ENCODE measurements at regions not wholly inside any gene's neighbourhood (a gene's known extent, or its start where the extent isn't known, plus 50 kb on each side); places are given as distances from the start of the nearest gene placed in this dataset.

DNA sequence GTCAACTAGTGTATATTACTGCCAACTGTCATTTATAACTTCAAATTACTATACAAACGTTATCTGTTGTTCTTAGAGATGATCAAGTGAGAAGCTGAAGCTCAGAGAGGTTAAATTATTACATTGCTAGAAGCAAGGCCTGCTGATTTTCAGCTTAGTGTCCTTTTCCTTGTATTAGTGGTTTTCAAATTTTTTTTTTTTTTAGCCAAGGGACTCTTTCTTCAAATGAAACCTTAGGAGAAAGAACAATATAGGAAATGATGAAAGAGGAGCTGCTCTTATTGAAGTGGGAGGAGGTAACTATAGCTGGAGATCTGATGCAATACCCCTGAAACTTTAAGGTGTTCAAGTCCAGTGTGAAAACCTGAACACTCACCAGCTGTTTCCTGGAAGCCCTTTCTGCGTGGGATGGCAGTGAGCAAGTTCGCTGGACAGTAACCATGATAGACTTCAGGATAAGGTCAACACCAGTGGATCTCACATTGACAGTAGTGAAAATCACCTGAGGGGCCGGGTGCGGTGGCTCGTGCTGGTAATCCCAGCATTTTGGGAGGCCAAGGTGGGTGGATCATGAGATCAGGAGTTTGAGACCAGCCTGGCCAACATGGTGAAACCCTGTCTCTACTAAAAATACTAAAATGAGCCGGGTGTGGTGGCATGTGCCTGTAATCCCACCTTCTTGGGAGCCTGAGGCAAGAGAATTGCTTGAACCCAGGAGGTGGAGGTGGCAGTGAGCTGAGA is 376.2 kb downstream of the EDEM1 start:
- Mint-ChIP-seq H3K4me3 (no peak overlapping the region), H3K36me3 (ENCODE audit: low read depth) (no peaks in the 10 kb centered on the region), H3K9me3 (peaks cover 6% of the 10 kb centered on the region), H3K27ac (ENCODE audit: unreplicated experiment) (no peak overlapping the region), H3K4me1 (no peaks in the 10 kb centered on the region), H3K27me3 (ENCODE audit: low read depth) (peaks cover 7% of the 10 kb centered on the region)
- TF ChIP-seq, protein P1, sequence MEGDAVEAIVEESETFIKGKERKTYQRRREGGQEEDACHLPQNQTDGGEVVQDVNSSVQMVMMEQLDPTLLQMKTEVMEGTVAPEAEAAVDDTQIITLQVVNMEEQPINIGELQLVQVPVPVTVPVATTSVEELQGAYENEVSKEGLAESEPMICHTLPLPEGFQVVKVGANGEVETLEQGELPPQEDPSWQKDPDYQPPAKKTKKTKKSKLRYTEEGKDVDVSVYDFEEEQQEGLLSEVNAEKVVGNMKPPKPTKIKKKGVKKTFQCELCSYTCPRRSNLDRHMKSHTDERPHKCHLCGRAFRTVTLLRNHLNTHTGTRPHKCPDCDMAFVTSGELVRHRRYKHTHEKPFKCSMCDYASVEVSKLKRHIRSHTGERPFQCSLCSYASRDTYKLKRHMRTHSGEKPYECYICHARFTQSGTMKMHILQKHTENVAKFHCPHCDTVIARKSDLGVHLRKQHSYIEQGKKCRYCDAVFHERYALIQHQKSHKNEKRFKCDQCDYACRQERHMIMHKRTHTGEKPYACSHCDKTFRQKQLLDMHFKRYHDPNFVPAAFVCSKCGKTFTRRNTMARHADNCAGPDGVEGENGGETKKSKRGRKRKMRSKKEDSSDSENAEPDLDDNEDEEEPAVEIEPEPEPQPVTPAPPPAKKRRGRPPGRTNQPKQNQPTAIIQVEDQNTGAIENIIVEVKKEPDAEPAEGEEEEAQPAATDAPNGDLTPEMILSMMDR (conservative IDR thresholded peaks at IDR 0.05), result no peak
- DNase-seq (ENCODE audit: low read depth, low spot score), result no peak

DNA sequence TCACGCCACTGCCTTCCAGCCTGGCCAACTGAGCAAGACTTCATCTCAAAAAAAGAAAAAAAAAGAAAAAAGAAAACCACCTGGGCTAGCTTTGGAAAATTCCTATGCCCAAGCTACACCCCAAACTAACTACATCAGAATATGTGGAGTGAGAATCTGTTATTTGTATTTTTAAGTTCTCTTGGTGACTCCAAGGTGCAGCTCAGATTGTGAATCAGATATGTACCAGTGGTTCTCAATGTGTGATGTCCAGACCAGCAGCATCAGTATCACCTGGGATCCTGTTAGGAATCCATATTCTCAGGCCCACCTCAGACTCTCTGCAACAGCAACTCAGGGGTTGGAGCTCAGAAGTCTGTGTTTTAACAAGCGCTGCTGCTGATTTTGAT is 376.8 kb downstream of the EDEM1 start:
- DNase-seq (ENCODE audit: low read depth, low spot score), result no peak
- no peak overlapping the region for H3K27ac Mint-ChIP-seq (ENCODE audit: unreplicated experiment)
- peaks cover 7% of the 10 kb centered on the region for H3K27me3 Mint-ChIP-seq (ENCODE audit: low read depth)
- H3K36me3 Mint-ChIP-seq (ENCODE audit: low read depth), result no peaks in the 10 kb centered on the region
- H3K4me3 Mint-ChIP-seq, result no peak overlapping the region
- TF ChIP-seq, protein P1 (conservative IDR thresholded peaks at IDR 0.05), result no peak
- H3K9me3 Mint-ChIP-seq, result peaks cover 7% of the 10 kb centered on the region
- no peaks in the 10 kb centered on the region for H3K4me1 Mint-ChIP-seq

DNA sequence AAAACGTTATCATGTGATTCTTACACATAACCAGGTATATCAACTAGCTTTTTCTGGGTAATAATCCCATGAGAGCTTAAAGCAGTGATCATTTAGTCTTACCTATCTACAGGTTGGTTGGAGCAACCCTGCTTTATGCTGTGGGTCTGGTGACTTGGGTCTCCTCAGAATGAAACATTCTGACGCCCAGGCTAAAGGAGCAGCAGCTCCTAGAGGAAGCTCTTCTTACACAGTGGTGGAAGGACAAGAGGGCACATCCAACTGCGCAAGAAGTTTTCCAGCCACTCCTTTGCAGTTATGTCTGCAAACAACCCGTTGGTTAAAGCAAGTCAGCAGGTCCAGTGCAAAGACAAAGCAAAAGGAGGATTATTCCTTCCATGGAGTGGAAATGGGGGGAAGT is 377.5 kb downstream of the EDEM1 start:
- H3K27ac Mint-ChIP-seq (ENCODE audit: unreplicated experiment), result no peak overlapping the region
- H3K4me1 Mint-ChIP-seq, result no peaks in the 10 kb centered on the region
- no peaks in the 10 kb centered on the region for H3K36me3 Mint-ChIP-seq (ENCODE audit: low read depth)
- TF ChIP-seq, protein P1 (conservative IDR thresholded peaks at IDR 0.05), result no peak
- H3K27me3 Mint-ChIP-seq (ENCODE audit: low read depth), result peaks cover 7% of the 10 kb centered on the region
- H3K4me3 Mint-ChIP-seq, result no peak overlapping the region
- peaks cover 7% of the 10 kb centered on the region for H3K9me3 Mint-ChIP-seq
- no peak for DNase-seq (ENCODE audit: low read depth, low spot score)

DNA sequence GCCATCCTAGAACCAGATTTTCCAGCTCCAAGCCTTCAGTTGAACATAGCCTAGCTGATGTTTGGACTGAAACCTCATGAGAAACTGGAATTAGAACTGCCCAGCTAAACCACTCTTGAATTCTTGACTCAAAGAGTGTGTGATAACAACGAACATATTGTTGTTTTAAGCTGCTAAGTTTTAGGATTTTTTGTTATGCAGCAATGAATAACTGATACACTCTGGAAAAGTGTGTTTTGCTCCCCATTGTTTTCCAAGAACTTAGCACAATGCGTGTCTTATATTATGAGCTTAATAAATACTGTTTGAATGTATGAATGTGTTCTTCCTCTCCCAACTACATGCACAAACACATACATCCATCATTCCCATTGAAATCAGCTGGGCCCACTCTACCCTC is 379.6 kb downstream of the EDEM1 start:
- H3K4me3 Mint-ChIP-seq, result no peak overlapping the region
- H3K9me3 Mint-ChIP-seq, result peaks cover 7% of the 10 kb centered on the region
- no peak for DNase-seq (ENCODE audit: low read depth, low spot score)
- peaks cover 7% of the 10 kb centered on the region for H3K27me3 Mint-ChIP-seq (ENCODE audit: low read depth)
- H3K4me1 Mint-ChIP-seq, result peaks cover under 1% of the 10 kb centered on the region
- no peaks in the 10 kb centered on the region for H3K36me3 Mint-ChIP-seq (ENCODE audit: low read depth)
- H3K27ac Mint-ChIP-seq (ENCODE audit: unreplicated experiment), result no peak overlapping the region
- TF ChIP-seq, protein P1 (conservative IDR thresholded peaks at IDR 0.05), result no peak

DNA sequence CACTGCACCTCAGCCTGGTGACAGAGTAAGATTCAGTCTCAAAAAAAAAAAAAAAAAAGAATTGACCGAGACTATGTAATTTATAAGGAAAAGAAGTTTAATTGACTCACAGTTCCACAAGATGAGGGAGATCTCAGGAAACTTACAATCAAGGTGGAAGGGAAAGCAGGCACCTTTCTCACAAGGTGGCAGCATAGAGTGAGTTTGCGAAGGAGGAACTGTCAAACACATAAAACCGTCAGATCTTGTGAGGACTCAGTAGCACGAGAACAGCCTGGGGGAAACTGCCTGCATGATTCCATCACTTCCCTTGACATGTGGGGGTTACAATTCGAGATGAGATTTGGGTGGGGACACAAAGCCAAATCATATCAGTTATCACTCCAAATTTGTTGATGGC is 380.9 kb downstream of the EDEM1 start:
- no peaks in the 10 kb centered on the region for H3K36me3 Mint-ChIP-seq (ENCODE audit: low read depth)
- H3K27ac Mint-ChIP-seq (ENCODE audit: unreplicated experiment), result no peak overlapping the region
- H3K4me3 Mint-ChIP-seq, result no peak overlapping the region
- H3K9me3 Mint-ChIP-seq, result peaks cover 9% of the 10 kb centered on the region
- peaks cover 7% of the 10 kb centered on the region for H3K27me3 Mint-ChIP-seq (ENCODE audit: low read depth)
- peaks cover 6% of the 10 kb centered on the region for H3K4me1 Mint-ChIP-seq
- TF ChIP-seq, protein P1 (conservative IDR thresholded peaks at IDR 0.05), result peak; percentile 51
- no peak for DNase-seq (ENCODE audit: low read depth, low spot score)

Data from neural crest cell (in vitro differentiated cells).